DMS 273 treated with DMSO at 0.1 percent for 48 hours (cell line): ENCODE measurements at regions not wholly inside any gene's neighbourhood (a gene's known extent, or its start where the extent isn't known, plus 50 kb on each side); places are given as distances from the start of the nearest gene placed in this dataset.
"Not testable (repeated sequence)": the region's sequence is repeated elsewhere in the genome, so short reads cannot be mapped to it uniquely, and the experiment has no call there.

ENCODE experiments used
- DNase-seq: peaks from one replicate; lab custom pipeline; 2025; lab: John Stamatoyannopoulos, UW

DNA sequence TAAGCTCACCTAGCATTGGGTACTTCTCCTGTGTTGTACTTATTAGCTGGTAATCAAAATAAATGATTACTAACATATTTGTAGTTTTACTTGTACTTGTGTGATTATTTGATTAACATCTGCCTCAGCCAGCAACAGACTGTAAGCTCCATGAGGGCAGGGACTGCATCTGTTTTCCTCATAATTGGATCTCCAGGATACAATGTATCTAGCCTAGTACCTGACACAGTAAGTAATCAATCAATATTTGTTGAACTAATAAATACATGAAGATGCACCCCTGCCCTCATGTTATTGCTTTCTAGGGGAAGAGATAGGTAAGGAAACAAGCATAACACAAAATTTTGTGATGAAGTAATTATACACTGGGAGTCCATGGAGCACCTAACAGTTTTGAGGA, 101.5 kb downstream of the TENT5C start:
- no peak for DNase-seq

DNA sequence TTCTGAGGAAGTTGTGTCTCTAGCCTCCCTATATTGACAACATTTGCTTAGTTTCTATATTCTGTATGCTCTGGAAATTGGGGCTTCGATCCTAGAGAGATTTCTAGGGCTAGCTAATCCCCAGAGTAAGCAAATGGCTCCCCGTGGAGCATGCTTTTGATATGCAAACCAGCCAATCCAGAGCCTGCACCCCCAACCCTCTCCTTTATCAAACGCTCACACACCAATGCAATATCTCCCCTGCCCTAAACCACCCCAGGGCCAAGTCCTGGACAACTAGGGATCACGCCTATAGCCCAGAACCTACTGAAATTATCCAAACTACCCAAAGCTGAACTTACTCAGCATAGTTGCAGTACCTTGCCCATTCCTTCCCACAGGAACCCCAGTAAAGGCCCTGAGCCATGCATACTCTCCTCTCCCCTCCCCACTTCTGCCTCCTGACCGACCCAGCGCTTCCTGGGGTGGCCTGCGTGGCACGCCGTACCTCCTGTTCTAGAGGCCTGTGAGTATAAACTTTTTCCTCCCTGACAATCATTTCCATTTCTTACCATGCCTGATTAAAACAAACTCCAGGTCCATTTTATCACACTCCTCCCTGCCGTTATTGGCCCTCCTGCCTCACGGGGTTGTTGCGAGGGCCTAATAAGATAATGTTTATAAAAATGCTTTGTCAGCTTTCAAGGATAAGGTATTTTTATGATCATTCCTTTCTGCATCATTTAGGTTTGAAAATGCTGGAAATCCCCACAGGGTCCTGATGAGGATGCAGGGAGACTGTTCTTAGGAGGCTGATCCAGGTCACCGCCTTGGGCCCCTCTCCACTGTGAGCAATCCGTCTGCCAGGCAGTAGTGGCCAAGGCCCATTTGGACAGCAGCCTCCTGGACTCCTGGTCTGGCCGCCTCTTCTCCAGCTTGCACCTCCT, 102.7 kb downstream of the TENT5C start:
- DNase-seq: no peak

DNA sequence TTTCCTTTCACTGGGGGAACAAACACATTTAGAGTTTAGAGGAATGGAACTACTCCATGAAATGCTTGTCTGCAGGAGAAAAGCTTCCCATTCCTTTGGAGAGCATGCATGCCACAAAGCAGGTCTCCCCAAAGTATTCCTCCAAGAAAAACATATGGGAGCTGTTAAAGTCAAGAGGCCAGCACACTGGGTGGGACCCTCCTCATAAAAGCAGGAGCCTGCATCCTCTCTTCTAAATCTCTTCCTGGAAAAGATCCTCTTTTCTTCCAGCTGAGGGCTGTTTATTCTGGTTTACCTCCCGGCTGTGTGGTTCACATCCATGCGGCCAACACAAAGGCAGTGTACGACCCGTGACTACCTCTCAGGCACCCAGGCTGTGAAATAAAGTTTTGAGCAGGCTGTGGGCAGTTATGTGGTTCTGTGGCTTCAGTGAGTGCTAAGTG, 103.4 kb downstream of the TENT5C start:
- DNase-seq: no peak

DNA sequence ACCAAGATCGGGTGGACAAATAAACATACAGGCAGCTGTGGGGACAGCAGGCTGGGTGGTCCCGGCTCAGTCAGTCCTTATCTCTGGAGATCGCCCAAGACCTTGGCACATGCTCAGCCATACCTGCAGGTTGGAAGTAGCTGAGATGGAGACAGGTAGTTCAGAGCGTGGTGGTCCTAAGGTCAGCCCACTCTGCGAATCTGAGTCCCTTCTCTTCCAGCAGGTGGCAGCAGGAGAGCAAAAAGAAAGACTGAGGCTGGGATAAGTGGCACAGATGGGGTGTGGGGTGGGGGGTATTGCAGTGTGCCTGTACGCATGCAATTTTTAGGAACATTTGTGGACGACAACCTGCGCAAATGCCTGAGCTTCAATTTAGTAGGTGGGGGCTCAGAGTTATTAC, 104.9 kb downstream of the TENT5C start:
- DNase-seq: no peak

GRCh38 chr1:117712621-117713020, 106.8 kb downstream of the TENT5C start:
- DNase-seq: no peak

DNA sequence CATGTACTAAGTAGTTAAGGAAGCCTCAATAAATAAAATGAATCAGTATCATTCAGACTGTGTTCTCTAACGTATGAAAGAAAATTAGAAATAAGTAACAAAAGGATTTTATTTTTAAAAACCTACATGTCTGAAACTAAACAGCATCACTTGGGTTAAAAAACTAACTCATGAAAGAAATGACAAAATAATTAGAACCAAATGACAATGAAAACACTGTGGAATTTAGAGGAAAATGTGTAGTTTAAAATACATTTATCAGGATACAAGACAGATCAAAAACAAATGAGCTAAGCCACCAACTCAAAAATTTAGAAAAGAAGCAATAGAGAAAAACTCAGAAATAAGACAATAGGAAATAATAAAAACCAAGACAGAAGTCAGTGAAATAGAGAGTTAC, 108.7 kb downstream of the TENT5C start:
- no peak for DNase-seq

GRCh38 chr1:117716030-117716429, 110.2 kb downstream of the TENT5C start:
- DNase-seq: not testable (repeated sequence)

- not testable (repeated sequence) for DNase-seq
These were observed 112.1 kb downstream of the TENT5C start for GRCh38 chr1:117717980-117718379.

DNA sequence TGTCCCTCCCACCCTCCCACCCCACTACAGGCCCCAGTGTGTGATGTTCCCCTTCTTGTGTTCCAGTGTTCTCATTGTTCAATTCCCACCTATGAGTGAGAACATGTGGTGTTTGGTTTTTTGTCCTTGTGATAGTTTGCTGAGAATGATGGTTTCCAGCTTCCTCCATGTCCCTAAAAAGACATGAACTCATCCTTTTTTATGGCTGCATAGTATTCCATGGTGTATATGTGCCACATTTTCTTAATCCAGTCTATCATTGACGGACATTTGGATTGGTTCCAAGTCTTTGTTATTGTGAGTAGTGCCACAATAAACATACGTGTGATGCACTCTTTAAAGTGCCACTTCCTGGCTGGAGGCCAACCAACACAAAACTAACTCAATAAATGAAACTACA, 112.7 kb downstream of the TENT5C start:
- not testable (repeated sequence) for DNase-seq

- no peak for DNase-seq
These were observed 113.2 kb downstream of the TENT5C start for GRCh38 chr1:117719004-117719403.

- no peak for DNase-seq
These were observed 126.4 kb downstream of the TENT5C start for GRCh38 chr1:117732065-117732797.

DNA sequence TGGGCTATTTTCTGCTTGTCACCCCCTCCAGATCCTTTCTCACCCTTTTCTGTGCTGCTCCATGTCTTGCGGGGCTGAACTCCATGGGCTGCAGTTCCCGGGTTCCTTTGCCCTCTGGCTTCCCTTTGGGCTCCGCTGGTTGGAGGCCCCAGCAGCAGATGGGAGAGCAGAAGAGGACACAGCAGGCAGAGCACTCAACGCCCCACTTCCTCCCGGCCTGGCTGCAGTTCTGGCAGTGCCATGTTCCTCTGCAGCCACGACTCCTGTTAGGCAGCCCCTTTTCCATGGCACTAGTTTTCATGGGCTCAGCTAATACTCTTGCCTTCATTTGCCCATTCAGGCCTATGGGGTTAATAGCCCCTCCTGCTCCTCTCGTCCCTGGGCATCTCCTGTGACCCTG, 127.1 kb downstream of the TENT5C start:
- DNase-seq: no peak

- DNase-seq: no peak
These were observed 128.6 kb downstream of the TENT5C start for GRCh38 chr1:117734403-117734802.

DNA sequence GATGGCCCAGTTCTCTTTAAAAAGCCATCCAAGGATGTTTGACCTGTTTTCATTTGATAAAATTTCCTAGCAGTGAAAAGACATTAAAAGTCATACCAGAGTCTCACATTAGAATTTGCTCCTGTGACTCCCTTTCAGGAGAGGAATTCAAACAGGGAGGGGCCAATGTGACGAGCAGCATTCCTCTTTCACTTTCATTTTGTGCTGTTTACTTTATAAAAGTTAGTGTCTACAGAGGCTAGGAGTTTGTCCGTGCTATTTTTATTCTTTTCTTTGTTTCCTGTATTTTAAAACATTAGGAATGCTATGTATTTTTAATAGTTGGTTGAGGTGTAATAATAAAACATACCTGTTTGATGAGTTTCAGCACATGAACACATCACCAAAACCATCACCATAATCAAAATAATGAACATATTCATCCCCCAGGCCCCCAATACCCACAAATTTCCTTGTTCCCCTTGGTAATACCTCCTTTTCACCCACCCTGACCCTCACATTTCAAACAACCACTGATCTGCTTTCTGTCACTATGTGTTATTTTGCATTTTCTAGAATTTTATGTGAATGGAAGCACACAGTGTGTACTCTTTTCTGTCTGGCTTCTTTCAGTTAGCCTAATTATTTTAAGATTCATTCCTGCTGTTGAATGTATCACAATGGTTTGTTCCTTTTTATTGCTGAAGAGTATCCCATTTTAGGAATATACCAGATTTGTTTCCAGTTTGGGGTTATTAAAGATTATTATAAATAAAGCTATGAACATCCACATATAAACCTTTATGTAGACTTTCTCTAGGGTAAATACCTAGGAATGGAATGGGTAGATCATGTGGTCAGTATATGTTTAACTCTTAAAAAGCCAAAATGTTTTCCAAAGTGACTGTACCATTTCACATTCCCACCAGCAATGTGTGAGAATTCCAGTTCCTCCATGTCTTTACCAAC, 129.5 kb downstream of the TENT5C start:
- DNase-seq: no peak

DNA sequence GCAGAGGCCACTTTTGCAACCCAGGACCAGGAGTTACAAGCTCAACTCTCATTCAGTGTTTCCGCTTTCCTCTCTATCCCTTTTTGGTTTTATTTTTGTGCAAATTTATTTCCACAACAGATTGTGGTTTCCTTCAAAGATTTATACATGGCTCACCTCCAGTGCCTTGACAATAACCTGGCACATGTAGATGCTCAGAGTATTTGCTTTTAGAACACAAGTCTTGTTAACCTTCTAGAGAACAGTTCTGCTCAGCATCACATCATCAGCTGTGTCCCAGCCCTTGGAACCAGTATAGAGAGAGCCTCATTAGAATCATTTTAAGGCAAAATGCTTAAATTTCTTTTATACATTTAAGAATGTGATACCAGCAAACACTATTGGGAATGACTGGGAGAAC, 133.7 kb downstream of the TENT5C start:
- no peak for DNase-seq

- DNase-seq: no peak
These were observed 134.6 kb downstream of the TENT5C start for GRCh38 chr1:117740496-117740895.

GRCh38 chr1:117746565-117746964, 140.7 kb downstream of the TENT5C start:
- DNase-seq: not testable (repeated sequence)

DNA sequence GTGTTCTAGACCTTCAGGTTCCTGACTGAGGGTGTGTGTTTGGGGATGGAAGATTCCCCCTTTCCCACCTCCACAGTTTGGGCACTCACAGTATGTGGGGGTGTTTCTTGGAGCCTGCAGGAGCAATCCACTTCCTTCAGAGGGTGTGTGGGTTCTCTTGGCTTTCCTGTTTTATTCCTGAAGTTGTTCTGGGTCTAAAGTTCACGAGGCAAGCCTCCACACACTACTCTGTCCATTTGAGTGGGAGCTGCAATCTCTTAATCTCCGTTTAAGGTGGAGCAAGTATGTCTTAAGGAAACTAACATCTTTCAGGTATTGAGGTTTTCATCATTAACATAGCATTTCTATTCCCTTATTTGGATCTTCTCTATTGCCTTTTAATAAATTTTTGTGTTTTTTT, 141.8 kb downstream of the TENT5C start:
- no peak for DNase-seq

- no peak for DNase-seq
These were observed 145.5 kb downstream of the TENT5C start for GRCh38 chr1:117751321-117751720.

DNA sequence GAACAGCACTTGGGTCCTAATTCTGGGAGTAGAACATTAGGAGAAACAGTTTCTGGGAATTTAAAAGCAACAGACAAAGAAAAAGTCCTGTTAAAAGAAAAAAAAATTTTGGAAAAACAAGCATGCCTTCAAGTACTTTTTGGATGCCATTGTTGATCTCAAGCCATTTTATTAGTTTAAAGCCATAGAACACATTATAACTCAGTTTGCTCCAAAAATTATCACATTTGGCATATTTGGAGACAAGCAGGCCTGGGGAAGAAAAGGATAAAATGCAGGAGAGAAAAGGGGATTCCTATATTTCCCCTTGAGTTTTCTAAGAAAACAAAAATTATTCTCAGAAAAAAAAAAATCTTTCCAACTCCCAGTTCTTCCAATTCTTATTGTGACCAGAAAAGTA, 146.8 kb downstream of the TENT5C start:
- no peak for DNase-seq

- no peak for DNase-seq
These were observed 147.4 kb downstream of the TENT5C start for GRCh38 chr1:117753232-117753631.

- no peak for DNase-seq
These were observed 147.8 kb downstream of the TENT5C start for GRCh38 chr1:117753652-117754051.
